OCI-LY1 (cell line): ENCODE measurements at regions not wholly inside any gene's neighbourhood (a gene's known extent, or its start where the extent isn't known, plus 50 kb on each side); places are given as distances from the start of the nearest gene placed in this dataset.

ENCODE experiments used
- CTCF ChIP-seq: fragments of 200-600 bp; sonication (generic), shearing (Covaris generic); IDR thresholded peaks from 2 replicates; pipeline ENCODE4 v1.5.1; 2017; ENCODE audit warnings: mild to moderate bottlenecking, antibody characterized with exemption, low read length, moderate library complexity, mixed read lengths
- EZH2 ChIP-seq: fragments of 200-600 bp; sonication (generic), shearing (Covaris generic); IDR thresholded peaks from 2 replicates; pipeline ENCODE4 v1.8.0; 2017; ENCODE audit warnings: borderline replicate concordance, mixed run types, mild to moderate bottlenecking, antibody characterized with exemption, low read length, moderate library complexity, mixed read lengths

- TF ChIP-seq CTCF (no peak), EZH2 (no peak)
Observed at GRCh38 chr13:63595811-63596210, 2180.2 kb upstream of the PCDH20 start.
